Fibroblast of lung (primary cell): ENCODE measurements at regions not wholly inside any gene's neighbourhood (a gene's known extent, or its start where the extent isn't known, plus 50 kb on each side); places are given as distances from the start of the nearest gene placed in this dataset.

Experiments
- DNase-seq, 2 donors: peaks; one replicate each; pipeline versions ENCODE4 v3.0.0 to v3.0.0-alpha.2; 2010; ENCODE audit warnings: low read depth in 2 of 2
- H2AFZ ChIP-seq: 2 replicates; pipeline ENCODE4 v1.5.1; 2012; ENCODE audit warnings: low read length, control low read depth, inconsistent platforms
- H3K27ac ChIP-seq: 2 replicates; pipeline ENCODE4 v1.5.1; 2011; ENCODE audit warnings: low read length, control low read depth; ENCODE audit not compliant: insufficient read depth
- H3K27me3 ChIP-seq: 2 replicates; pipeline ENCODE4 v1.5.1; 2011; ENCODE audit warnings: mild to moderate bottlenecking, low read length; ENCODE audit not compliant: control insufficient read depth, insufficient read depth
- H3K36me3 ChIP-seq: 2 replicates; pipeline ENCODE4 v1.5.1; 2011; ENCODE audit warnings: low read length; ENCODE audit not compliant: control insufficient read depth, insufficient read depth
- H3K4me1 ChIP-seq: 2 replicates; pipeline ENCODE4 v1.5.1; 2011; ENCODE audit warnings: low read length; ENCODE audit not compliant: control insufficient read depth, insufficient read depth; ENCODE audit errors: extremely low read depth
- H3K4me2 ChIP-seq: 2 replicates; pipeline ENCODE4 v1.5.1; 2011; ENCODE audit warnings: low read length, control low read depth; ENCODE audit not compliant: insufficient read depth; ENCODE audit errors: extremely low read depth
- H3K4me3 ChIP-seq, 4 experiments: fragments of 200-600 bp in 1 of 4; sonication (generic) in 1 of 4; replicated peaks in 1 of 4; 2 replicates each; pipeline ENCODE4 v1.5.1; 2011 to 2016; ENCODE audit warnings: low read length in 4 of 4, low read depth in 3 of 4, mild to moderate bottlenecking in 3 of 4, control low read depth in 2 of 4, inconsistent platforms in 1 of 4, mixed read lengths in 1 of 4; ENCODE audit not compliant: insufficient read depth in 1 of 4; ENCODE audit errors: control extremely low read depth in 1 of 4
- H3K79me2 ChIP-seq: 2 replicates; pipeline ENCODE4 v1.5.1; 2012; ENCODE audit warnings: mild to moderate bottlenecking, low read length, inconsistent platforms; ENCODE audit not compliant: control insufficient read depth, insufficient read depth
- H3K9ac ChIP-seq: 2 replicates; pipeline ENCODE4 v1.5.1; 2011; ENCODE audit warnings: mild to moderate bottlenecking, low read length, control low read depth; ENCODE audit not compliant: insufficient read depth
- H3K9me3 ChIP-seq: 2 replicates; pipeline ENCODE4 v1.5.1; 2012; ENCODE audit warnings: low read depth, low read length; ENCODE audit not compliant: control insufficient read depth, insufficient read depth
- H4K20me1 ChIP-seq: 2 replicates; pipeline ENCODE4 v1.5.1; 2011; ENCODE audit warnings: low read length; ENCODE audit not compliant: control insufficient read depth, insufficient read depth; ENCODE audit errors: extremely low read depth
- EZH2 ChIP-seq: IDR thresholded peaks from 2 replicates; pipeline ENCODE4 v1.5.1; 2012; ENCODE audit warnings: low read length, control low read depth, mild to moderate bottlenecking; ENCODE audit errors: missing control alignments
- TF ChIP-seq, protein P1 (sequence below), 2 donors: IDR thresholded peaks in 1 of 2; conservative IDR thresholded peaks in 1 of 2; 1 replicate in 1 of 2; 2 replicates in 1 of 2; pipeline ENCODE4 v1.5.1; 2011 to 2012; ENCODE audit warnings: low read length in 2 of 2, control low read depth in 1 of 2, inconsistent platforms in 1 of 2, low read depth in 1 of 2, mild to moderate bottlenecking in 1 of 2

DNA sequence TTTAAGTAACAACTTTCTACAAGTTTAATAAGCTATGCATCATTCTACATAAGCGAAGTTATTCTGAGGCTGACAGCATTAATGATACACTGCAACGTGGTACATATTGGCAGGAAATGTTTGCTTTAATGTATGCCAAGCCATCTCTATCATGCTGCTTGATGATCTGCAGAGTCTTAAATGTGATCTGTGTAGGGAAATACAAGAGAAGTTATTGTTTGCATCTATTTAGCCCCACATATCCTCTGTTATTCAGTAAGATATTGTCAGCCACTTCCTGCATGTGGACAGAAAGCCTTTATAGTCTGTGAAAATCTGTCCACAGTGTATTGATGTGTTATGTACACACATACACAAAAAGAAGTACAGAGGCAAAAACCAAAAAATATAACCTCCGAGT is 193.1 kb upstream of the FREM1 start:
- H2AFZ ChIP-seq: no peak overlapping the region
- no peaks in the 10 kb centered on the region for H3K36me3 ChIP-seq
- TF ChIP-seq EZH2: no peak
- TF ChIP-seq, protein P1, sequence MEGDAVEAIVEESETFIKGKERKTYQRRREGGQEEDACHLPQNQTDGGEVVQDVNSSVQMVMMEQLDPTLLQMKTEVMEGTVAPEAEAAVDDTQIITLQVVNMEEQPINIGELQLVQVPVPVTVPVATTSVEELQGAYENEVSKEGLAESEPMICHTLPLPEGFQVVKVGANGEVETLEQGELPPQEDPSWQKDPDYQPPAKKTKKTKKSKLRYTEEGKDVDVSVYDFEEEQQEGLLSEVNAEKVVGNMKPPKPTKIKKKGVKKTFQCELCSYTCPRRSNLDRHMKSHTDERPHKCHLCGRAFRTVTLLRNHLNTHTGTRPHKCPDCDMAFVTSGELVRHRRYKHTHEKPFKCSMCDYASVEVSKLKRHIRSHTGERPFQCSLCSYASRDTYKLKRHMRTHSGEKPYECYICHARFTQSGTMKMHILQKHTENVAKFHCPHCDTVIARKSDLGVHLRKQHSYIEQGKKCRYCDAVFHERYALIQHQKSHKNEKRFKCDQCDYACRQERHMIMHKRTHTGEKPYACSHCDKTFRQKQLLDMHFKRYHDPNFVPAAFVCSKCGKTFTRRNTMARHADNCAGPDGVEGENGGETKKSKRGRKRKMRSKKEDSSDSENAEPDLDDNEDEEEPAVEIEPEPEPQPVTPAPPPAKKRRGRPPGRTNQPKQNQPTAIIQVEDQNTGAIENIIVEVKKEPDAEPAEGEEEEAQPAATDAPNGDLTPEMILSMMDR (conservative IDR thresholded peaks at IDR 0.05 in 1 of 2, IDR thresholded peaks at IDR 0.05 in 1 of 2; ENCODE audit: low read depth in 1 of 2, low read length in 2 of 2): no peak
- H3K4me3 ChIP-seq: no peak overlapping the region
- H3K9me3 ChIP-seq: no peaks in the 10 kb centered on the region
- H3K4me2 ChIP-seq: no peak overlapping the region
- no peaks in the 10 kb centered on the region for H4K20me1 ChIP-seq
- no peaks in the 10 kb centered on the region for H3K4me1 ChIP-seq
- DNase-seq: no peak
- H3K9ac ChIP-seq: no peak overlapping the region
- no peaks in the 10 kb centered on the region for H3K79me2 ChIP-seq
- H3K27ac ChIP-seq: no peak overlapping the region
- H3K27me3 ChIP-seq: no peaks in the 10 kb centered on the region

DNA sequence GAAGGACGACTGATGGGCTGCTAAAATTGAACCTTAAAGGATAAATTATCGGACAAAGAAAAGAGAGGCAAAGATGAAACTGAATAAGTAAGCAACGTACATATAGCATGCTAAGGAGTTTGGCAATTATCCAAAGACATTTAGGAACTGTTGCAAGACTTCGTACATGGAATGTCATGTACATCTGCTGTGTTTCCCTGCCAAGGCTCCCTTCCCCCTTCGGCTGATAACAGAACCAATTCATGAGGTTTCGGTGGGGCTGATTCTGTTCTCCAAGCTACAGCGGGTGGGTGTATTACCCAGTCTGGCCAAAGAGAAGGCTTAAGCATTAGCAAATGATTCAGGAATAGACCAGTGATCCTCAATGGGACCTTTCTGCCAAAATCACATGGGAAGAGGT is 190.9 kb upstream of the FREM1 start:
- Histone ChIP-seq H3K9ac (no peak overlapping the region), H3K79me2 (no peaks in the 10 kb centered on the region), H3K36me3 (no peaks in the 10 kb centered on the region), H3K9me3 (no peaks in the 10 kb centered on the region), H2AFZ (no peak overlapping the region), H3K4me2 (no peak overlapping the region), H3K27me3 (no peaks in the 10 kb centered on the region), H4K20me1 (no peaks in the 10 kb centered on the region), H3K4me3 (no peak overlapping the region), H3K4me1 (no peaks in the 10 kb centered on the region), H3K27ac (no peak overlapping the region)
- TF ChIP-seq EZH2: no peak
- TF ChIP-seq, protein P1 (conservative IDR thresholded peaks at IDR 0.05 in 1 of 2, IDR thresholded peaks at IDR 0.05 in 1 of 2; ENCODE audit: low read depth in 1 of 2, low read length in 2 of 2): no peak
- peak in 1 of 2 donors; percentile 83 for DNase-seq

DNA sequence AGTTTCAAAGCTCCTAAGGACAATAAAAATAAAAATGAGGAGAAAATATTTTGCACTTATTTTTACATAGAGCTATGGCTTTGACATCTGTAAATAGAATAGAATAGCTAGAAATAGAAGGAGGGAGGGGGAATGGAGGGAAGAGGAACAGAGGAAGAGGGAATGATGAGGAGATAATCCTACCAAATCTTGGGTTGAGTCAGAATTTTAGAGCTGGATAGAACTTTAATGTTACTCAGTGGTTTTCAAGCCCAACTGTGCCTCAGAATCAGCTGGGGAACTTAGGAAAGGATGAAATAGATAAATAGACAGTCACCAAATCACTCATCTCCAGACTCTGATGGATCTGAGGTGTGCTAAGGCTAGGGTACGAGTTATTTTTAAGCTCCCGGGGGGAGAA is 190.3 kb upstream of the FREM1 start:
- no peak overlapping the region for H3K27ac ChIP-seq
- no peaks in the 10 kb centered on the region for H3K36me3 ChIP-seq
- no peaks in the 10 kb centered on the region for H3K4me1 ChIP-seq
- TF ChIP-seq EZH2: no peak
- TF ChIP-seq, protein P1 (conservative IDR thresholded peaks at IDR 0.05 in 1 of 2, IDR thresholded peaks at IDR 0.05 in 1 of 2; ENCODE audit: low read depth in 1 of 2, low read length in 2 of 2): no peak
- DNase-seq: no peak
- H3K9ac ChIP-seq: no peak overlapping the region
- no peaks in the 10 kb centered on the region for H3K9me3 ChIP-seq
- H3K27me3 ChIP-seq: no peaks in the 10 kb centered on the region
- no peak overlapping the region for H2AFZ ChIP-seq
- H4K20me1 ChIP-seq: no peaks in the 10 kb centered on the region
- H3K79me2 ChIP-seq: no peaks in the 10 kb centered on the region
- H3K4me2 ChIP-seq: no peak overlapping the region
- no peak overlapping the region for H3K4me3 ChIP-seq
